ENCODE measurements at regions not wholly inside any gene's neighbourhood (a gene's known extent, or its start where the extent isn't known, plus 50 kb on each side); places are given as distances from the start of the nearest gene placed in this dataset.

- H3K79me2 ChIP-seq (ENCODE audit: control insufficient read depth in 1 of 2, insufficient read depth in 2 of 2, low read length in 2 of 2), result no peaks in the 10 kb centered on the region
- H2BK15ac ChIP-seq (ENCODE audit: low read length), result no peak overlapping the region
- no peak overlapping the region for H4K5ac ChIP-seq (ENCODE audit: insufficient read length, low read depth, low read length)
- H2BK5ac ChIP-seq (ENCODE audit: low read depth, low read length), result no peak overlapping the region
- H2AK5ac ChIP-seq (ENCODE audit: low read depth, low read length), result no peak overlapping the region
- ChIA-PET CTCF (ENCODE audit: partially characterized antibody) (no interaction called here), POLR2A (ENCODE audit: partially characterized antibody) (no interaction called here)
- H3K27ac ChIP-seq (ENCODE audit: low read depth, low read length), result no peak overlapping the region
- no peak overlapping the region for H2BK120ac ChIP-seq (replicated peaks; ENCODE audit: low read depth, low read length)
- no peak overlapping the region for H3K9ac ChIP-seq (replicated peaks in 1 of 4; ENCODE audit: extremely low read depth in 1 of 4, low read depth in 3 of 4, low read length in 3 of 4)
- no peak overlapping the region for H4K8ac ChIP-seq (ENCODE audit: extremely low read depth, insufficient read depth, low read length)
- 91% methylated on average over 1 of the region's 1 CpG; no CpG with 5 or more reads in 1 of the 2 experiments for WGBS, 2 experiments (ENCODE audit: extremely low coverage in 1 of 2, insufficient coverage in 1 of 2, insufficient read length in 1 of 2, insufficient replicate concordance in 2 of 2, low coverage in 1 of 2, low lambda C conversion rate in 2 of 2, missing lambda C conversion rate in 1 of 2)
- H3K79me1 ChIP-seq (ENCODE audit: low read depth, low read length), result no peaks in the 10 kb centered on the region
- no peaks in the 10 kb centered on the region for H4K20me1 ChIP-seq (replicated peaks in 1 of 2; ENCODE audit: control insufficient read depth in 1 of 2, insufficient read depth in 2 of 2, low read length in 2 of 2)
- H4K91ac ChIP-seq (replicated peaks; ENCODE audit: insufficient read length, low read length), result no peak overlapping the region
- no peak overlapping the region for H2BK12ac ChIP-seq (ENCODE audit: low read depth, low read length)
- no peak overlapping the region for H3K4ac ChIP-seq (replicated peaks; ENCODE audit: insufficient read length, low read depth, low read length)
- DNase-seq (ENCODE audit: low read depth in 1 of 2, low spot score in 2 of 2), result no peak
- no peaks in the 10 kb centered on the region for H3K36me3 ChIP-seq (ENCODE audit: control insufficient read depth in 2 of 4, insufficient read depth in 4 of 4, low read length in 3 of 4)
- no peak overlapping the region for H3K23ac ChIP-seq (ENCODE audit: insufficient read length)
- no peaks in the 10 kb centered on the region for H3K23me2 ChIP-seq (ENCODE audit: low read depth, low read length)
- no peak overlapping the region for H2AFZ ChIP-seq (ENCODE audit: low read length)
- no peak overlapping the region for H3K18ac ChIP-seq (ENCODE audit: extremely low read depth, low read length)
- H3K4me1 ChIP-seq (replicated peaks in 1 of 4; ENCODE audit: control insufficient read depth in 3 of 4, insufficient read depth in 4 of 4, low read length in 3 of 4), result no peaks in the 10 kb centered on the region
- H3K14ac ChIP-seq (ENCODE audit: insufficient read length), result no peak overlapping the region
- no peak overlapping the region for H3K4me3 ChIP-seq (ENCODE audit: extremely low read depth in 1 of 4, insufficient read depth in 2 of 4, low read depth in 3 of 4, low read length in 4 of 4)
- H3K27me3 ChIP-seq (replicated peaks in 1 of 4; ENCODE audit: control insufficient read depth in 3 of 4, extremely low read depth in 1 of 4, insufficient read depth in 3 of 4, low read length in 3 of 4), result no peaks in the 10 kb centered on the region
- peaks cover 19 to 20% of the 10 kb centered on the region in 2 experiments for H3K9me3 ChIP-seq (ENCODE audit: insufficient read depth in 2 of 2, low read depth in 1 of 2, low read length in 1 of 2)
- H3K56ac ChIP-seq (replicated peaks; ENCODE audit: insufficient read length, low read depth, low read length), result no peak overlapping the region
- H3K4me2 ChIP-seq (ENCODE audit: insufficient read depth in 1 of 2, low read depth in 2 of 2, low read length in 2 of 2), result no peak overlapping the region
- no peak overlapping the region for H2BK20ac ChIP-seq (ENCODE audit: low read length)
- FAIRE-seq, result no peak
- no peak for TF ChIP-seq RBBP5 (IDR thresholded peaks at IDR 0.05; ENCODE audit: borderline replicate concordance, low read depth, low read length)
Observed at GRCh38 chr3:193756536-193756935, 163.5 kb downstream of the OPA1 start.

All from H1 (cell line).